Pancreas (tissue), 10 donors: ENCODE measurements at regions not wholly inside any gene's neighbourhood (a gene's known extent, or its start where the extent isn't known, plus 50 kb on each side); places are given as distances from the start of the nearest gene placed in this dataset.

Source experiments
- ATAC-seq, 4 donors: fragments of 200-7000 bp; cut with Tn5 transposase; one replicate each; pipeline versions ENCODE4 v1.8.0 to v1.9.1; 2020; ENCODE audit warnings: mild to moderate bottlenecking in 4 of 4, moderate library complexity in 4 of 4
- DNase-seq, 6 donors: peaks; one replicate each; pipeline ENCODE4 v3.0.0-alpha.2; 2020
- FAIRE-seq: peaks from 2 replicates; lab custom pipeline; 2012; peaks lifted over from hg19 to GRCh38; lab: Jason Lieb, UNC
- H3K27ac ChIP-seq, 4 donors: fragments of 200-600 bp; sonication (generic); 1 replicate in 3 of 4; 2 replicates in 1 of 4; pipeline versions ENCODE4 v1.5.0 to v1.8.0; 2020
- H3K27me3 ChIP-seq, 4 donors: fragments of 200-600 bp; one replicate each; pipeline ENCODE4 v1.8.0; 2021
- H3K36me3 ChIP-seq, 3 donors: fragments of 200-600 bp; sonication (generic) in 1 of 3; one replicate each; pipeline versions ENCODE4 v1.5.0 to v1.8.0; 2020 to 2021
- H3K4me1 ChIP-seq, 3 donors: fragments of 200-600 bp; one replicate each; pipeline ENCODE4 v1.8.0; 2021
- H3K4me3 ChIP-seq, 4 donors: fragments of 200-600 bp; sonication (generic) in 2 of 4; one replicate each; pipeline versions ENCODE4 v1.5.0 to v1.8.0; 2020 to 2021
- H3K9me3 ChIP-seq, 4 donors: fragments of 200-600 bp; one replicate each; pipeline ENCODE4 v1.8.0; 2021
- CTCF ChIP-seq, 4 donors: fragments of 200-600 bp; sonication (generic) in 3 of 4; IDR thresholded peaks; one replicate each; pipeline versions ENCODE4 v1.5.0 to v1.8.0; 2021; ENCODE audit warnings: antibody characterized with exemption in 4 of 4
- WGBS, 2 donors: extraction: QIAGEN DNeasy Blood & Tissue Kit; methylation state at CpG; one replicate each; pipeline ENCODE4 v1.1.7; 2013; 5-methylcytosine and 5-hydroxymethylcytosine counted together
- intact Hi-C, 3 donors: fragments of 100-400 bp; cut with DNase I; formaldehyde crosslinking; loops; one replicate each; pipeline versions ENCODE4 v1.11.1 to v1.14.2; 2022
- donor health status: healthy with polysubstance abuse.
- donor health status: DM: no; HTN: no; CAD: no; lungs with moderate emphysema.
- donor health status: DM: no; HTN: no; CAD: no.
- donor health status: control.
- donor health status: control.
- donor health status: Bipolar disorder and iron deficiency.
- donor health status: DM: yes; HTN: yes; CAD: no.
- donor health status: DM: no; HTN: no; CAD: no.
- donor health status: DM: no; HTN: no; CAD: no.
- donor health status: DM: yes; HTN: yes; CAD: no.

GRCh38 chr7:22659741-22660140 is 67.3 kb upstream of the IL6 start:
- intact Hi-C loops = no loop called here
- H3K4me3 ChIP-seq = no peak overlapping the region
- TF ChIP-seq CTCF (IDR thresholded peaks at IDR 0.05) = no peak
- 61 to 65% methylated on average over 6 of the region's 6 CpGs for WGBS, 2 donors
- no peaks in the 10 kb centered on the region for H3K9me3 ChIP-seq
- no peak overlapping the region for H3K27ac ChIP-seq
- H3K36me3 ChIP-seq = no peaks in the 10 kb centered on the region
- no peaks in the 10 kb centered on the region for H3K27me3 ChIP-seq
- H3K4me1 ChIP-seq = no peaks in the 10 kb centered on the region
- ATAC-seq (no peak), FAIRE-seq (no peak), DNase-seq (no peak)

- Histone ChIP-seq H3K4me3 (no peak overlapping the region), H3K4me1 (no peaks in the 10 kb centered on the region), H3K27ac (no peak overlapping the region), H3K36me3 (no peaks in the 10 kb centered on the region), H3K27me3 (no peaks in the 10 kb centered on the region), H3K9me3 (no peaks in the 10 kb centered on the region)
- TF ChIP-seq CTCF (IDR thresholded peaks at IDR 0.05) = no peak
- DNase-seq (no peak), FAIRE-seq (no peak), ATAC-seq (no peak)
- intact Hi-C loops = no loop called here
- WGBS, 2 donors = 75 to 89% methylated on average over 3 of the region's 3 CpGs
These were observed 69.0 kb upstream of the IL6 start for GRCh38 chr7:22658031-22658430.

DNA sequence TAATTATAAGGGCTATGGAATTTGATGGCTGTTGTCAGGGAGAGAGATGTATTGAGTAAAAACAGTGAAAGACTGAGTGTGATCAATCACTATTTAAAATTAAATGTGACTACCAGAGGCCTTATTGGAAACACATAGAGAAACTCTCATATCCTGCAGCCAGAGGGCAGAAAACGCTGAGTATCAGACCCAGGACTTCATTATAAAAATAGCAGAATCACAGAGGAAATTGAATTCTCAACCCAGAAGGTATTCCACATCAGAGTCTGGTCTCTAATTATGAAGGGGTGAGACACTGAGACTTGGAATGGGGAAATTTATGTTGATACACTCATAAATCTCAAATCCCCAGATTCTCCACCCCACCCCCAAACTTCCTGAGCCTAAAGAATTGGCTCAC is 69.5 kb upstream of the IL6 start:
- ATAC-seq (no peak), DNase-seq (no peak), FAIRE-seq (no peak)
- no peak overlapping the region for H3K27ac ChIP-seq
- no peaks in the 10 kb centered on the region for H3K9me3 ChIP-seq
- no peak for TF ChIP-seq CTCF (IDR thresholded peaks at IDR 0.05)
- H3K36me3 ChIP-seq = no peaks in the 10 kb centered on the region
- intact Hi-C loops = no loop called here
- 55 to 60% methylated on average over 1 of the region's 1 CpG for WGBS, 2 donors
- no peaks in the 10 kb centered on the region for H3K27me3 ChIP-seq
- no peaks in the 10 kb centered on the region for H3K4me1 ChIP-seq
- H3K4me3 ChIP-seq = no peak overlapping the region

GRCh38 chr7:22655781-22656180 is 71.2 kb upstream of the IL6 start:
- no peak for DNase-seq
- intact Hi-C loops = no loop called here
- 90 to 94% methylated on average over 4 of the region's 4 CpGs for WGBS, 2 donors
- no peak overlapping the region for H3K27ac ChIP-seq
- no peak overlapping the region for H3K4me3 ChIP-seq
- FAIRE-seq = no peak
- no peak for TF ChIP-seq CTCF (IDR thresholded peaks at IDR 0.05)
- ATAC-seq = no peak
- no peaks in the 10 kb centered on the region for H3K9me3 ChIP-seq
- H3K36me3 ChIP-seq = no peaks in the 10 kb centered on the region
- H3K27me3 ChIP-seq = no peaks in the 10 kb centered on the region
- H3K4me1 ChIP-seq = no peaks in the 10 kb centered on the region

DNA sequence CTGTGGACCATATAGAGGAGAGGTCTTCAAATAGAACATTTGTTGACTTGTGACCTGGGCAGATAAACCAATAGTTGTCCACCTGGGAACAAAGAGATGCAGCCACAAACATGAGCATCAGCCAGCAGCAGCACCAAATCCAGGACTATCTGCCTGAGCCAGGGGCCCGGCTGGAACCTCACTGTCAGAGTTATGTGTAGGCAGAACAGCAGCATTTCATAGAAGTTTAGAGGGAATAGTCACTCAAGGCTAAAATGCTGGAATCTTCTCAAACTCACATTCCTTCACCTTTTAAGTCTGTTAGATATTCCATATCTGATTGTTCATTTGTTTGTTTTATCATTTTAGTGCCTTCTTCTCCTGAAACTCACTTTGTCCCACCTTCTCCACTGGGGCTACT is 72.2 kb upstream of the IL6 start:
- Histone ChIP-seq H3K4me1 (no peaks in the 10 kb centered on the region), H3K4me3 (no peak overlapping the region), H3K27ac (no peak overlapping the region), H3K36me3 (no peaks in the 10 kb centered on the region), H3K27me3 (no peaks in the 10 kb centered on the region), H3K9me3 (no peaks in the 10 kb centered on the region)
- no peak for DNase-seq
- no peak for TF ChIP-seq CTCF (IDR thresholded peaks at IDR 0.05)
- no peak for FAIRE-seq
- 84 to 90% methylated on average over 1 of the region's 1 CpG for WGBS, 2 donors
- no peak for ATAC-seq
- intact Hi-C loops = no loop called here
